WTC11 (cell line): ENCODE measurements at regions not wholly inside any gene's neighbourhood (a gene's known extent, or its start where the extent isn't known, plus 50 kb on each side); places are given as distances from the start of the nearest gene placed in this dataset.

Experiments
- ATAC-seq: fragments of 200-7000 bp; cut with Tn5 transposase; 2 replicates; pipeline ENCODE4 v1.10.0; 2021; ENCODE audit warnings: mild to moderate bottlenecking, moderate library complexity
- CTCF ChIA-PET: fragments of 300-600 bp; sonication (Branson Sonifier 250); formaldehyde crosslinking; loops from one replicate; lab custom pipeline; 2021; ENCODE audit warnings: antibody characterized with exemption; lab: Charles Lee
- POLR2A ChIA-PET: fragments of 350-600 bp; sonication (Branson Sonifier 250); formaldehyde crosslinking; loops from one replicate; lab custom pipeline; 2021; ENCODE audit warnings: antibody characterized with exemption; lab: Charles Lee
- DNase-seq: peaks from one replicate; pipeline ENCODE4 v3.0.0; 2021; ENCODE audit warnings: low spot score
- H3K27ac Mint-ChIP-seq: 2 replicates; pipeline ENCODE4 v1.8.0; 2021; ENCODE audit warnings: mixed read lengths
- H3K27me3 Mint-ChIP-seq: 2 replicates; pipeline ENCODE4 v1.8.0; 2021; ENCODE audit warnings: low read depth, mild to moderate bottlenecking, moderate library complexity, mixed read lengths
- H3K36me3 Mint-ChIP-seq: 2 replicates; pipeline ENCODE4 v1.8.0; 2021; ENCODE audit warnings: mixed read lengths
- H3K4me1 Mint-ChIP-seq: 2 replicates; pipeline ENCODE4 v1.8.0; 2022; ENCODE audit warnings: mixed read lengths
- H3K4me3 Mint-ChIP-seq: 2 replicates; pipeline ENCODE4 v1.8.0; 2021; ENCODE audit warnings: mild to moderate bottlenecking, moderate library complexity, mixed read lengths
- H3K9me3 Mint-ChIP-seq: 2 replicates; pipeline ENCODE4 v1.8.0; 2021; ENCODE audit warnings: mixed read lengths
- CREB1 ChIP-seq: sonication (generic); formaldehyde crosslinking; IDR thresholded peaks from 2 replicates; pipeline ENCODE4 v1.8.0; 2023; ENCODE audit warnings: mild to moderate bottlenecking, missing genetic modification reagents
- CREM ChIP-seq: sonication (generic); formaldehyde crosslinking; IDR thresholded peaks from 2 replicates; pipeline ENCODE4 v1.8.1; 2022; ENCODE audit warnings: mild to moderate bottlenecking, missing genetic modification reagents, moderate library complexity
- ELF4 ChIP-seq: sonication (generic); formaldehyde crosslinking; IDR thresholded peaks from 2 replicates; pipeline ENCODE4 v1.8.1; 2022; ENCODE audit warnings: low read depth, mild to moderate bottlenecking, moderate library complexity, missing genetic modification reagents
- EMX1 ChIP-seq: fragments of 250-450 bp; sonication (Bioruptor Pico); IDR thresholded peaks from 2 replicates; pipeline ENCODE4 v1.8.0; 2021; ENCODE audit warnings: mild to moderate bottlenecking
- FOXJ3 ChIP-seq: sonication (generic); formaldehyde crosslinking; IDR thresholded peaks from 2 replicates; pipeline ENCODE4 v1.9.0; 2021; ENCODE audit warnings: missing genetic modification reagents, mild to moderate bottlenecking, borderline replicate concordance
- GRHL2 ChIP-seq: fragments of 250-450 bp; sonication (Bioruptor Pico); IDR thresholded peaks from 2 replicates; pipeline ENCODE4 v1.8.0; 2022; ENCODE audit warnings: mild to moderate bottlenecking, moderate library complexity; ENCODE audit not compliant: insufficient replicate concordance, severe bottlenecking
- HMGA2 ChIP-seq: fragments of 250-450 bp; sonication (Bioruptor Pico); IDR thresholded peaks from 2 replicates; pipeline ENCODE4 v1.4.0; 2021; ENCODE audit warnings: mild to moderate bottlenecking, moderate library complexity
- IRF2 ChIP-seq: sonication (generic); formaldehyde crosslinking; IDR thresholded peaks from 2 replicates; pipeline ENCODE4 v1.8.0; 2022; ENCODE audit warnings: low read depth, missing genetic modification reagents, borderline replicate concordance
- MAX ChIP-seq: sonication (generic); formaldehyde crosslinking; IDR thresholded peaks from 2 replicates; pipeline ENCODE4 v1.8.0; 2022; ENCODE audit warnings: mild to moderate bottlenecking, missing genetic modification reagents
- MLX ChIP-seq: sonication (generic); formaldehyde crosslinking; IDR thresholded peaks from 2 replicates; pipeline ENCODE4 v1.8.1; 2023; ENCODE audit warnings: mild to moderate bottlenecking, missing genetic modification reagents, moderate library complexity
- NR3C1 ChIP-seq: sonication (generic); formaldehyde crosslinking; conservative IDR thresholded peaks from 2 replicates; pipeline ENCODE4 v1.8.1; 2023; ENCODE audit warnings: low read depth, mild to moderate bottlenecking, missing genetic modification reagents
- OVOL2 ChIP-seq: fragments of 250-450 bp; sonication (Bioruptor Pico); IDR thresholded peaks from 2 replicates; pipeline ENCODE4 v1.9.0; 2021; ENCODE audit warnings: mild to moderate bottlenecking, borderline replicate concordance
- RELA ChIP-seq: sonication (generic); formaldehyde crosslinking; IDR thresholded peaks from 2 replicates; pipeline ENCODE4 v1.8.1; 2022; ENCODE audit warnings: missing genetic modification reagents, mild to moderate bottlenecking, borderline replicate concordance
- TCF7 ChIP-seq: sonication (generic); formaldehyde crosslinking; IDR thresholded peaks from 2 replicates; pipeline ENCODE4 v1.8.0; 2022; ENCODE audit warnings: mild to moderate bottlenecking, low read depth, missing genetic modification reagents, moderate library complexity
- ZNF121 ChIP-seq: sonication (generic); formaldehyde crosslinking; IDR thresholded peaks from 2 replicates; pipeline ENCODE4 v1.8.0; 2023; ENCODE audit warnings: missing genetic modification reagents
- ZNF138 ChIP-seq: sonication (generic); formaldehyde crosslinking; conservative IDR thresholded peaks from 2 replicates; pipeline ENCODE4 v1.8.1; 2022; ENCODE audit warnings: mild to moderate bottlenecking, moderate library complexity, missing genetic modification reagents
- ZNF232 ChIP-seq: sonication (generic); formaldehyde crosslinking; IDR thresholded peaks from 2 replicates; pipeline ENCODE4 v1.8.0; 2022; ENCODE audit warnings: mild to moderate bottlenecking, missing genetic modification reagents
- ZNF532 ChIP-seq: fragments of 250-450 bp; sonication (Bioruptor Pico); IDR thresholded peaks from 2 replicates; pipeline ENCODE4 v1.9.0; 2021; ENCODE audit warnings: mild to moderate bottlenecking, borderline replicate concordance
- TF ChIP-seq, protein P1 (sequence below): sonication (generic); formaldehyde crosslinking; IDR thresholded peaks from 2 replicates; pipeline ENCODE4 v1.8.0; 2022; ENCODE audit warnings: missing genetic modification reagents
- TF ChIP-seq, protein P2 (sequence below): sonication (generic); formaldehyde crosslinking; IDR thresholded peaks from 2 replicates; pipeline ENCODE4 v1.8.1; 2023; ENCODE audit warnings: mild to moderate bottlenecking, moderate library complexity, missing genetic modification reagents
- TF ChIP-seq, protein P3 (sequence below): sonication (generic); formaldehyde crosslinking; IDR thresholded peaks from 2 replicates; pipeline ENCODE4 v1.8.0; 2023; ENCODE audit warnings: missing genetic modification reagents, mild to moderate bottlenecking, borderline replicate concordance

DNA sequence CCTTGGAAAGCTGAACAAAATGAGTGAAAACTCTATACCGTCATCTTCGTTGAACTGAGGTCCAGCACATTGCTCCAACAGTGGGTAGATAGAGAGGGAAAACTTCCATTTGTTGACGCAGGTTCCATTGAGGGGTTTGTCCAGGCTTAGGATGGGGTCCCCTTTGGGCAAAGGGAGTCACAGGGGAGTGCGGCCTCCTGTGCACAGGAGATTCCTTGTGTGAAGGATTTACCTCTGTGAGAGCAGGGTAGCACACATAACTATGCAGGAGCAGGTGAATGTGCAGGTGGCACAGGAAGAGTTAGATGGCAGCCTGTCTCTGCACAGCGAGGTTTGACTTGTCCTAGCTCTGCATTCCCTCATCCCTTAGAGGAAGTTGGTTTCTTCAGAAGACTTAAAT lies 139.3 kb downstream of the SNRPN start:
- TF ChIP-seq ELF4 (CRISPR knock-in tag): no peak
- no peak for TF ChIP-seq ZNF232
- no peak for TF ChIP-seq MLX (CRISPR knock-in tag)
- TF ChIP-seq RELA (CRISPR knock-in tag): no peak
- TF ChIP-seq HMGA2 (CRISPR knock-in tag): no peak
- TF ChIP-seq ZNF532 (CRISPR knock-in tag): no peak
- no peak for TF ChIP-seq EMX1 (CRISPR knock-in tag)
- no peak for TF ChIP-seq IRF2 (CRISPR knock-in tag)
- no peak for TF ChIP-seq NR3C1 (CRISPR knock-in tag)
- no peak for TF ChIP-seq OVOL2 (CRISPR knock-in tag)
- no peak for TF ChIP-seq ZNF121 (CRISPR knock-in tag)
- Mint-ChIP-seq H3K27me3 (peaks cover 3% of the 10 kb centered on the region), H3K4me3 (no peak overlapping the region), H3K9me3 (peaks cover 46% of the 10 kb centered on the region), H3K27ac (no peak overlapping the region), H3K4me1 (no peaks in the 10 kb centered on the region), H3K36me3 (peaks cover 95% of the 10 kb centered on the region)
- no peak for ATAC-seq
- no peak for DNase-seq
- ChIA-PET POLR2A (no interaction called here), CTCF (no interaction called here)

DNA sequence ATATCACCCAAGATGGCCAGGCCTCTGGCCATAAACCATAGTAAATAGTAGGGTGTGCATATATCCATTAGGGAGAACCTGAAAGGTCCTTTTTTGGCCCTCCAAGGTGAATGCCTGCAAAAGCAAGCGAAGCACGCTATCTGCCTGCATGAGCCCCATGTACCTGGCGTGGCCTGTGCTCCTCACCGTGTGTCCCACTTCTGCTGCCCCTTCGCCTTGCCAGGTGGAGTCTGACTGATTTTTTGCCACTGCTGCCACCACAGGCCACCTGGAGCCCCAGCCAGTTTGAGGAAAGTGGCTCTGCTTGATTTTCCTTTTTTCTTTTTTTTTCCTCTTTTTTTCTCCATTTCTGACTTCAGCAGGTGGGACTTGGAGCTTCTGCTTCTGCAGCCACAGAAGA lies 139.7 kb downstream of the SNRPN start:
- DNase-seq (no peak), ATAC-seq (no peak)
- TF ChIP-seq, protein P1, sequence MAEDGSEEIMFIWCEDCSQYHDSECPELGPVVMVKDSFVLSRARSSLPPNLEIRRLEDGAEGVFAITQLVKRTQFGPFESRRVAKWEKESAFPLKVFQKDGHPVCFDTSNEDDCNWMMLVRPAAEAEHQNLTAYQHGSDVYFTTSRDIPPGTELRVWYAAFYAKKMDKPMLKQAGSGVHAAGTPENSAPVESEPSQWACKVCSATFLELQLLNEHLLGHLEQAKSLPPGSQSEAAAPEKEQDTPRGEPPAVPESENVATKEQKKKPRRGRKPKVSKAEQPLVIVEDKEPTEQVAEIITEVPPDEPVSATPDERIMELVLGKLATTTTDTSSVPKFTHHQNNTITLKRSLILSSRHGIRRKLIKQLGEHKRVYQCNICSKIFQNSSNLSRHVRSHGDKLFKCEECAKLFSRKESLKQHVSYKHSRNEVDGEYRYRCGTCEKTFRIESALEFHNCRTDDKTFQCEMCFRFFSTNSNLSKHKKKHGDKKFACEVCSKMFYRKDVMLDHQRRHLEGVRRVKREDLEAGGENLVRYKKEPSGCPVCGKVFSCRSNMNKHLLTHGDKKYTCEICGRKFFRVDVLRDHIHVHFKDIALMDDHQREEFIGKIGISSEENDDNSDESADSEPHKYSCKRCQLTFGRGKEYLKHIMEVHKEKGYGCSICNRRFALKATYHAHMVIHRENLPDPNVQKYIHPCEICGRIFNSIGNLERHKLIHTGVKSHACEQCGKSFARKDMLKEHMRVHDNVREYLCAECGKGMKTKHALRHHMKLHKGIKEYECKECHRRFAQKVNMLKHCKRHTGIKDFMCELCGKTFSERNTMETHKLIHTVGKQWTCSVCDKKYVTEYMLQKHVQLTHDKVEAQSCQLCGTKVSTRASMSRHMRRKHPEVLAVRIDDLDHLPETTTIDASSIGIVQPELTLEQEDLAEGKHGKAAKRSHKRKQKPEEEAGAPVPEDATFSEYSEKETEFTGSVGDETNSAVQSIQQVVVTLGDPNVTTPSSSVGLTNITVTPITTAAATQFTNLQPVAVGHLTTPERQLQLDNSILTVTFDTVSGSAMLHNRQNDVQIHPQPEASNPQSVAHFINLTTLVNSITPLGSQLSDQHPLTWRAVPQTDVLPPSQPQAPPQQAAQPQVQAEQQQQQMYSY (CRISPR knock-in tag): no peak
- TF ChIP-seq FOXJ3 (CRISPR knock-in tag) (no peak), CREM (CRISPR knock-in tag) (no peak), ELF4 (CRISPR knock-in tag) (no peak), EMX1 (CRISPR knock-in tag) (no peak), TCF7 (no peak), OVOL2 (CRISPR knock-in tag) (no peak), ZNF232 (no peak), ZNF138 (CRISPR knock-in tag) (no peak), MAX (CRISPR knock-in tag) (no peak), GRHL2 (no peak), CREB1 (CRISPR knock-in tag) (no peak)
- TF ChIP-seq, protein P2, sequence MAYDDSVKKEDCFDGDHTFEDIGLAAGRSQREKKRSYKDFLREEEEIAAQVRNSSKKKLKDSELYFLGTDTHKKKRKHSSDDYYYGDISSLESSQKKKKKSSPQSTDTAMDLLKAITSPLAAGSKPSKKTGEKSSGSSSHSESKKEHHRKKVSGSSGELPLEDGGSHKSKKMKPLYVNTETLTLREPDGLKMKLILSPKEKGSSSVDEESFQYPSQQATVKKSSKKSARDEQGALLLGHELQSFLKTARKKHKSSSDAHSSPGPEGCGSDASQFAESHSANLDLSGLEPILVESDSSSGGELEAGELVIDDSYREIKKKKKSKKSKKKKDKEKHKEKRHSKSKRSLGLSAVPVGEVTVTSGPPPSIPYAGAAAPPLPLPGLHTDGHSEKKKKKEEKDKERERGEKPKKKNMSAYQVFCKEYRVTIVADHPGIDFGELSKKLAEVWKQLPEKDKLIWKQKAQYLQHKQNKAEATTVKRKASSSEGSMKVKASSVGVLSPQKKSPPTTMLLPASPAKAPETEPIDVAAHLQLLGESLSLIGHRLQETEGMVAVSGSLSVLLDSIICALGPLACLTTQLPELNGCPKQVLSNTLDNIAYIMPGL (CRISPR knock-in tag): no peak
- TF ChIP-seq, protein P3, sequence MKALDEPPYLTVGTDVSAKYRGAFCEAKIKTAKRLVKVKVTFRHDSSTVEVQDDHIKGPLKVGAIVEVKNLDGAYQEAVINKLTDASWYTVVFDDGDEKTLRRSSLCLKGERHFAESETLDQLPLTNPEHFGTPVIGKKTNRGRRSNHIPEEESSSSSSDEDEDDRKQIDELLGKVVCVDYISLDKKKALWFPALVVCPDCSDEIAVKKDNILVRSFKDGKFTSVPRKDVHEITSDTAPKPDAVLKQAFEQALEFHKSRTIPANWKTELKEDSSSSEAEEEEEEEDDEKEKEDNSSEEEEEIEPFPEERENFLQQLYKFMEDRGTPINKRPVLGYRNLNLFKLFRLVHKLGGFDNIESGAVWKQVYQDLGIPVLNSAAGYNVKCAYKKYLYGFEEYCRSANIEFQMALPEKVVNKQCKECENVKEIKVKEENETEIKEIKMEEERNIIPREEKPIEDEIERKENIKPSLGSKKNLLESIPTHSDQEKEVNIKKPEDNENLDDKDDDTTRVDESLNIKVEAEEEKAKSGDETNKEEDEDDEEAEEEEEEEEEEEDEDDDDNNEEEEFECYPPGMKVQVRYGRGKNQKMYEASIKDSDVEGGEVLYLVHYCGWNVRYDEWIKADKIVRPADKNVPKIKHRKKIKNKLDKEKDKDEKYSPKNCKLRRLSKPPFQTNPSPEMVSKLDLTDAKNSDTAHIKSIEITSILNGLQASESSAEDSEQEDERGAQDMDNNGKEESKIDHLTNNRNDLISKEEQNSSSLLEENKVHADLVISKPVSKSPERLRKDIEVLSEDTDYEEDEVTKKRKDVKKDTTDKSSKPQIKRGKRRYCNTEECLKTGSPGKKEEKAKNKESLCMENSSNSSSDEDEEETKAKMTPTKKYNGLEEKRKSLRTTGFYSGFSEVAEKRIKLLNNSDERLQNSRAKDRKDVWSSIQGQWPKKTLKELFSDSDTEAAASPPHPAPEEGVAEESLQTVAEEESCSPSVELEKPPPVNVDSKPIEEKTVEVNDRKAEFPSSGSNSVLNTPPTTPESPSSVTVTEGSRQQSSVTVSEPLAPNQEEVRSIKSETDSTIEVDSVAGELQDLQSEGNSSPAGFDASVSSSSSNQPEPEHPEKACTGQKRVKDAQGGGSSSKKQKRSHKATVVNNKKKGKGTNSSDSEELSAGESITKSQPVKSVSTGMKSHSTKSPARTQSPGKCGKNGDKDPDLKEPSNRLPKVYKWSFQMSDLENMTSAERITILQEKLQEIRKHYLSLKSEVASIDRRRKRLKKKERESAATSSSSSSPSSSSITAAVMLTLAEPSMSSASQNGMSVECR (CRISPR knock-in tag): no peak

More for the DNA sequence above, 139.7 kb downstream of the SNRPN start:
- H3K4me3 Mint-ChIP-seq: no peak overlapping the region
- POLR2A ChIA-PET: no interaction called here
- CTCF ChIA-PET: no interaction called here
- peaks cover 3% of the 10 kb centered on the region for H3K27me3 Mint-ChIP-seq
- peaks cover 46% of the 10 kb centered on the region for H3K9me3 Mint-ChIP-seq
- no peak overlapping the region for H3K27ac Mint-ChIP-seq
- peaks cover 95% of the 10 kb centered on the region for H3K36me3 Mint-ChIP-seq
- no peaks in the 10 kb centered on the region for H3K4me1 Mint-ChIP-seq
